Keratinocyte (primary cell): ENCODE measurements at regions not wholly inside any gene's neighbourhood (a gene's known extent, or its start where the extent isn't known, plus 50 kb on each side); places are given as distances from the start of the nearest gene placed in this dataset.

Experiments
- EZH2 ChIP-seq: IDR thresholded peaks from one replicate; pipeline ENCODE4 v1.6.1; 2012; ENCODE audit warnings: inconsistent platforms, mild to moderate bottlenecking, low read length, moderate library complexity
- TF ChIP-seq, protein P1 (sequence below), 3 experiments: IDR thresholded peaks in 1 of 3; conservative IDR thresholded peaks in 1 of 3; optimal IDR thresholded peaks in 1 of 3; 2 replicates in 2 of 3; 3 replicates in 1 of 3; pipeline versions ENCODE3 to v1.5.1; 2011; ENCODE audit warnings: low read length in 3 of 3, mild to moderate bottlenecking in 3 of 3, moderate library complexity in 2 of 3, control low read depth in 1 of 3, inconsistent platforms in 1 of 3; ENCODE audit not compliant: insufficient read depth in 2 of 3; ENCODE audit errors: extremely low read depth in 1 of 3

DNA sequence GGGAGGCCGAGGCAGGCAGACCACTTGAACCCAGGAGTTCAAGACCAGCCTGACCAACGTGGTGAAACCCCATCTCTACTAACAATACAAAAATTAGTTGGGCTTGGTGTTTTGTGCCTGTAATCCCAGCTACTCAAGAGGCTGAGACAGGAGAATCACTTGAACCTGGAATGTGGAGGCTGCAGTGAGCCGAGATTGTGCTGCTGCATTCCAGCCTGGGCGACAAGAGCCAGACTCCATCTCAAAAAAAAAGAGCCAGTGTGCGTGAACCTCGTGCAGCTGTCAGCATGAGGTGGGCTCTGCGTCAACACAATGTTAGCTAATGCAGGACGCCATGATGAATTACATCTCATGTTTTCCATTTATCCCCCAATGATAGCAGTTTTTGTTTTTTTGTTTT is 110.7 kb upstream of the SLC45A1 start:
- TF ChIP-seq, protein P1, sequence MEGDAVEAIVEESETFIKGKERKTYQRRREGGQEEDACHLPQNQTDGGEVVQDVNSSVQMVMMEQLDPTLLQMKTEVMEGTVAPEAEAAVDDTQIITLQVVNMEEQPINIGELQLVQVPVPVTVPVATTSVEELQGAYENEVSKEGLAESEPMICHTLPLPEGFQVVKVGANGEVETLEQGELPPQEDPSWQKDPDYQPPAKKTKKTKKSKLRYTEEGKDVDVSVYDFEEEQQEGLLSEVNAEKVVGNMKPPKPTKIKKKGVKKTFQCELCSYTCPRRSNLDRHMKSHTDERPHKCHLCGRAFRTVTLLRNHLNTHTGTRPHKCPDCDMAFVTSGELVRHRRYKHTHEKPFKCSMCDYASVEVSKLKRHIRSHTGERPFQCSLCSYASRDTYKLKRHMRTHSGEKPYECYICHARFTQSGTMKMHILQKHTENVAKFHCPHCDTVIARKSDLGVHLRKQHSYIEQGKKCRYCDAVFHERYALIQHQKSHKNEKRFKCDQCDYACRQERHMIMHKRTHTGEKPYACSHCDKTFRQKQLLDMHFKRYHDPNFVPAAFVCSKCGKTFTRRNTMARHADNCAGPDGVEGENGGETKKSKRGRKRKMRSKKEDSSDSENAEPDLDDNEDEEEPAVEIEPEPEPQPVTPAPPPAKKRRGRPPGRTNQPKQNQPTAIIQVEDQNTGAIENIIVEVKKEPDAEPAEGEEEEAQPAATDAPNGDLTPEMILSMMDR (optimal IDR thresholded peaks at IDR 0.05 in 1 of 3, IDR thresholded peaks at IDR 0.05 in 1 of 3, conservative IDR thresholded peaks at IDR 0.05 in 1 of 3; ENCODE audit: extremely low read depth in 1 of 3, insufficient read depth in 2 of 3, low read length in 3 of 3): no peak
- TF ChIP-seq EZH2: no peak
